ENCODE measurements at regions not wholly inside any gene's neighbourhood (a gene's known extent, or its start where the extent isn't known, plus 50 kb on each side); places are given as distances from the start of the nearest gene placed in this dataset.

GRCh38 chr15:20344601-20345400 is 196.8 kb downstream of the GOLGA6L6 start:
- TF ChIP-seq CTCF (conservative IDR thresholded peaks at IDR 0.05) (no peak), EZH2 (IDR thresholded peaks at IDR 0.05; ENCODE audit: low read depth) (no peak)
